OCI-LY7 (cell line): ENCODE measurements at regions not wholly inside any gene's neighbourhood (a gene's known extent, or its start where the extent isn't known, plus 50 kb on each side); places are given as distances from the start of the nearest gene placed in this dataset.

ENCODE experiments used
- BruUV-seq: library from RNA; stranded (reverse); fragments of 400-500 nt; replicated peaks from 2 replicates; lab custom pipeline; 2021; lab: Mats Ljungman, UMichigan
- CTCF ChIA-PET: fragments of 300-600 bp; sonication (Branson Sonifier 250); formaldehyde crosslinking; loops from one replicate; lab custom pipeline; 2022; ENCODE audit warnings: antibody characterized with exemption; ENCODE audit not compliant: unreplicated experiment; lab: Charles Lee
- POLR2A ChIA-PET: fragments of 300-600 bp; sonication (Branson Sonifier 250); formaldehyde crosslinking; loops from one replicate; lab custom pipeline; 2022; ENCODE audit warnings: antibody characterized with exemption; lab: Charles Lee
- DNase-seq: peaks from one replicate; pipeline ENCODE4 v3.0.0-alpha.2; 2015; ENCODE audit warnings: low spot score
- H2AFZ ChIP-seq: fragments of 200-600 bp; sonication (generic), shearing (Covaris generic); 2 replicates; pipeline ENCODE4 v1.6.1; 2014; ENCODE audit warnings: mild to moderate bottlenecking, antibody characterized with exemption, low read length, moderate library complexity
- H3K27ac ChIP-seq: fragments of 200-600 bp; sonication (generic); 2 replicates; pipeline ENCODE4 v1.5.1; 2014; ENCODE audit warnings: mixed run types, low read depth, mild to moderate bottlenecking, moderate library complexity, low read length, inconsistent platforms; ENCODE audit not compliant: poor library complexity, severe bottlenecking
- H3K36me3 ChIP-seq: fragments of 200-600 bp; sonication (generic); 2 replicates; pipeline ENCODE4 v1.6.1; 2014; ENCODE audit warnings: mild to moderate bottlenecking, antibody characterized with exemption, low read length, moderate library complexity, mixed read lengths; ENCODE audit not compliant: insufficient read depth
- H3K4me1 ChIP-seq: fragments of 200-600 bp; sonication (generic); 2 replicates; pipeline ENCODE4 v1.5.1; 2014; ENCODE audit warnings: mild to moderate bottlenecking, low read length; ENCODE audit not compliant: insufficient read depth, poor library complexity, severe bottlenecking
- H3K4me2 ChIP-seq: fragments of 200-600 bp; sonication (generic); 2 replicates; pipeline ENCODE4 v1.6.1; 2014; ENCODE audit warnings: mild to moderate bottlenecking, low read length
- H3K4me3 ChIP-seq: fragments of 200-600 bp; sonication (generic); 2 replicates; pipeline ENCODE4 v1.5.1; 2014; ENCODE audit warnings: mild to moderate bottlenecking, low read depth, low read length; ENCODE audit not compliant: poor library complexity, severe bottlenecking
- H3K79me2 ChIP-seq: fragments of 200-600 bp; sonication (generic); 2 replicates; pipeline ENCODE4 v1.6.1; 2016; ENCODE audit warnings: low read depth, mild to moderate bottlenecking, low read length, moderate library complexity, mixed read lengths; ENCODE audit not compliant: insufficient read depth
- H3K9me2 ChIP-seq: fragments of 200-600 bp; sonication (generic); 2 replicates; pipeline ENCODE4 v1.6.1; 2016; ENCODE audit warnings: mild to moderate bottlenecking, low read length, mixed read lengths; ENCODE audit not compliant: insufficient read depth
- H3K9me3 ChIP-seq: fragments of 200-600 bp; sonication (generic); 2 replicates; pipeline ENCODE4 v1.6.1; 2014; ENCODE audit warnings: mild to moderate bottlenecking, mixed run types, low read length, mixed read lengths
- H4K20me1 ChIP-seq: fragments of 200-600 bp; sonication (generic); 2 replicates; pipeline ENCODE4 v1.6.1; 2014; ENCODE audit warnings: mild to moderate bottlenecking, antibody characterized with exemption, low read length, moderate library complexity, mixed read lengths; ENCODE audit not compliant: insufficient read depth
- EZH2phosphoT487 ChIP-seq: fragments of 200-600 bp; sonication (generic); IDR thresholded peaks from 2 replicates; pipeline ENCODE4 v1.6.1; 2018; ENCODE audit warnings: low read depth, borderline replicate concordance, mild to moderate bottlenecking, mixed run types, antibody characterized with exemption, low read length, moderate library complexity, mixed read lengths
- intact Hi-C: fragments of 100-400 bp; cut with micrococcal nuclease; formaldehyde crosslinking; loops from one replicate; pipeline ENCODE4 v1.10.0; 2022; ENCODE audit not compliant: unreplicated experiment
- TF ChIP-seq, protein P1 (sequence below): fragments of 200-600 bp; sonication (generic); conservative IDR thresholded peaks from 2 replicates; pipeline ENCODE4 v1.5.1; 2014; ENCODE audit warnings: mild to moderate bottlenecking, antibody characterized with exemption, low read length, moderate library complexity, mixed read lengths

DNA sequence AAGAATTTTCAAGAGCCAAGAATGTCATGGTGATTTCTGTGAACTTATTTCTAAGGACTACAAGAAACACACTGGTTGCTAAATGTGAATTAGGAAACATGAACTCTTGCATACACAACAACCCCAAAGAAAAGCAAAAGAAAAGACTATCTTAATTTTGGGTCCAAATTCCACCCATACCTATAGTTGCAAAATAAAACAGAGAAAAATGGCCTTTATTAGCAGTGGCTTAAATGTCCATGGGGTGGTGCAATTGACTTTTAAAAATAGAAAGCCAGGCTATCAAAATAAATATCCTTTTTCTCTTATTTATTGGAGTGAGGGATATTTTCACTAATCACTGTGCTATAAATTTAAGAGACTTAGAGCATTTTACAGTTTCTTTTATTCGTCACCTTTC is 80.9 kb upstream of the DPYD start:
- H3K27ac ChIP-seq: no peak overlapping the region
- no TSS peak for BruUV-seq
- CTCF ChIA-PET: no interaction called here

DNA sequence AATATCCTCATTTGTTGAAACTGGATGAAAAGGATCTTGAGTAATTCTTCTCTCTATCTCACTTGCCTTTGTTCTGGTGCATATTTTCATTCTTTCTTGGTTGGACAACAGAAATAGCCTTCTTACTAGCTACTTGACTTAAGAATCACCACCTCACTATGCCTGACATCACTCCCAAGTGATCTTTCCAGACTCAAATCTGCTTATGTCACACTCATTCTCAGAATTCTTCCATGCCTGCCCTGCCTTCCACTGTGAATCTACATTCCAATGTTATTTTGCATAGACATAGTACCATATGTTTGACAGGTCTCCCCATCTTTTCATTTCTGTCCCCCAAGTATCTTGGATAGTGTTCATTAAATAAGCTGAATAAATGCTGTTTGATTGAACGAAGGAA is 78.5 kb upstream of the DPYD start:
- intact Hi-C loops: no loop called here
- Histone ChIP-seq H3K9me3 (no peaks in the 10 kb centered on the region), H3K4me2 (no peak overlapping the region), H4K20me1 (no peaks in the 10 kb centered on the region), H2AFZ (no peak overlapping the region), H3K27ac (no peak overlapping the region), H3K4me3 (no peak overlapping the region), H3K9me2 (no peaks in the 10 kb centered on the region), H3K36me3 (no peaks in the 10 kb centered on the region), H3K79me2 (no peaks in the 10 kb centered on the region), H3K4me1 (no peaks in the 10 kb centered on the region)
- POLR2A ChIA-PET: interaction anchor here (1.3 kb wide), 1 partner anchor 18 kb away, joined by 3 read pairs; no protein-coding TSS in a partner anchor
- TF ChIP-seq EZH2phosphoT487: no peak
- TF ChIP-seq, protein P1, sequence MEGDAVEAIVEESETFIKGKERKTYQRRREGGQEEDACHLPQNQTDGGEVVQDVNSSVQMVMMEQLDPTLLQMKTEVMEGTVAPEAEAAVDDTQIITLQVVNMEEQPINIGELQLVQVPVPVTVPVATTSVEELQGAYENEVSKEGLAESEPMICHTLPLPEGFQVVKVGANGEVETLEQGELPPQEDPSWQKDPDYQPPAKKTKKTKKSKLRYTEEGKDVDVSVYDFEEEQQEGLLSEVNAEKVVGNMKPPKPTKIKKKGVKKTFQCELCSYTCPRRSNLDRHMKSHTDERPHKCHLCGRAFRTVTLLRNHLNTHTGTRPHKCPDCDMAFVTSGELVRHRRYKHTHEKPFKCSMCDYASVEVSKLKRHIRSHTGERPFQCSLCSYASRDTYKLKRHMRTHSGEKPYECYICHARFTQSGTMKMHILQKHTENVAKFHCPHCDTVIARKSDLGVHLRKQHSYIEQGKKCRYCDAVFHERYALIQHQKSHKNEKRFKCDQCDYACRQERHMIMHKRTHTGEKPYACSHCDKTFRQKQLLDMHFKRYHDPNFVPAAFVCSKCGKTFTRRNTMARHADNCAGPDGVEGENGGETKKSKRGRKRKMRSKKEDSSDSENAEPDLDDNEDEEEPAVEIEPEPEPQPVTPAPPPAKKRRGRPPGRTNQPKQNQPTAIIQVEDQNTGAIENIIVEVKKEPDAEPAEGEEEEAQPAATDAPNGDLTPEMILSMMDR: no peak
- BruUV-seq: no TSS peak
- no peak for DNase-seq
- CTCF ChIA-PET: no interaction called here

More for the DNA sequence above, 80.9 kb upstream of the DPYD start:
- POLR2A ChIA-PET: no interaction called here
- no peaks in the 10 kb centered on the region for H3K36me3 ChIP-seq
- no peaks in the 10 kb centered on the region for H3K4me1 ChIP-seq
- no peak for DNase-seq
- no peaks in the 10 kb centered on the region for H3K79me2 ChIP-seq
- intact Hi-C loops: no loop called here
- no peak overlapping the region for H3K4me2 ChIP-seq
- TF ChIP-seq, protein P1: no peak
- no peak for TF ChIP-seq EZH2phosphoT487
- no peak overlapping the region for H2AFZ ChIP-seq
- H3K4me3 ChIP-seq: no peak overlapping the region
- H3K9me3 ChIP-seq: no peaks in the 10 kb centered on the region
- H4K20me1 ChIP-seq: no peaks in the 10 kb centered on the region
- H3K9me2 ChIP-seq: no peaks in the 10 kb centered on the region

DNA sequence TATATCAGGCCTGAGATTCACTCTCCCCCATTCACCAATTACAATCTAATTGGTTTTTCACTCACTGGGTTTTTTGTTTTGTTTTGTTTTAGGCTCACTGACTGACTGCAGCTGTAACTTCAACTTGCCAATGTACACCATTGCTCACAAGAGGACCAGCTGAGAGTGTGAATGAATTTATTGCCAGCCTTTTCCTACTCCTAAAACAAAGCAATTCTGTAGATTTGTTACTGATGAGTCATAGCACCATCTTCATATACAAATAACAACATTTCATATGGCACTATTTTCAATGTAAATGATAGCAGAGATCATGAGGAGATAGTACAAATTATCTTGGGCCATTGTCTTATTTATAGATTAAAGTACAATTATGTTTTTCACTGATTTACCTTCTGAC is 76.0 kb upstream of the DPYD start:
- Histone ChIP-seq H3K9me2 (no peaks in the 10 kb centered on the region), H3K27ac (no peak overlapping the region), H3K79me2 (no peaks in the 10 kb centered on the region), H3K9me3 (no peaks in the 10 kb centered on the region), H3K36me3 (no peaks in the 10 kb centered on the region), H3K4me2 (no peak overlapping the region), H3K4me1 (no peaks in the 10 kb centered on the region), H4K20me1 (no peaks in the 10 kb centered on the region), H3K4me3 (no peak overlapping the region), H2AFZ (no peak overlapping the region)
- intact Hi-C loops: no loop called here
- ChIA-PET CTCF (no interaction called here), POLR2A (no interaction called here)
- no peak for DNase-seq
- TF ChIP-seq, protein P1: no peak
- TF ChIP-seq EZH2phosphoT487: no peak
- BruUV-seq: no TSS peak
